Activated T-cell treated with anti-CD3 and anti-CD28 coated beads, Interleukin-2, amount 50 U/mL, for 24 hours (primary cell): ENCODE measurements at regions not wholly inside any gene's neighbourhood (a gene's known extent, or its start where the extent isn't known, plus 50 kb on each side); places are given as distances from the start of the nearest gene placed in this dataset.
"Not testable (repeated sequence)": the region's sequence is repeated elsewhere in the genome, so short reads cannot be mapped to it uniquely, and the experiment has no call there.

Experiments
- DNase-seq: peaks from one replicate; pipeline ENCODE4 v3.0.0-alpha.2; 2020
- H3K27ac Mint-ChIP-seq: 2 replicates; pipeline ENCODE4 v1.8.0; 2020; ENCODE audit warnings: mild to moderate bottlenecking, mixed read lengths
- H3K27me3 Mint-ChIP-seq: 2 replicates; pipeline ENCODE4 v1.8.0; 2020; ENCODE audit warnings: mixed read lengths
- H3K36me3 Mint-ChIP-seq: 2 replicates; pipeline ENCODE4 v1.8.0; 2020; ENCODE audit warnings: low read depth, mixed read lengths
- H3K4me1 Mint-ChIP-seq: 2 replicates; pipeline ENCODE4 v1.8.0; 2020; ENCODE audit warnings: low read depth, mixed read lengths
- H3K4me3 Mint-ChIP-seq: 2 replicates; pipeline ENCODE4 v1.8.0; 2020; ENCODE audit warnings: mild to moderate bottlenecking, moderate library complexity, mixed read lengths
- H3K9me3 Mint-ChIP-seq: 2 replicates; pipeline ENCODE4 v1.8.0; 2020; ENCODE audit warnings: mixed read lengths

DNA sequence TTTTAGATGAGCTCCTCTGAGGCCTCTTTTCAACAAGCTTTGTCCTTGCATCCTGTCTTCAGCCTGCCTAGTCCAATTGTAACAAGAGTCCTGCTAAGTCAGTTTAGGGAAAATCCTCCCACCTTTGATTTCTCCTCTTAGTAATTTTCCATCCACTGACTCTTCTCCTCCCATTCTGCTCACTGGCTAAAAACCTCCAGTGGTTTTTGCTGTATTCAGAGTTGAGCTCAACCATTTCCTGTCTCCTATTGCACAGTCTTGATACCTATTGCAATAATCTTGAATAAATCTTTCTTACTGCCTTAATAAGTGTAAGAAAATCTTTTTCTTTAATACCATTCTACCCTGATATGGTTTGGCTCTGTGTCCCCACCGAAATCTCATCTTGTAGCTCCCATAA lies 117.8 kb upstream of the ENPP6 start:
- no peak for DNase-seq
- Mint-ChIP-seq H3K27me3 (no peaks in the 10 kb centered on the region), H3K4me3 (no peak overlapping the region), H3K9me3 (peaks cover 18% of the 10 kb centered on the region), H3K36me3 (peaks cover 7% of the 10 kb centered on the region), H3K4me1 (peaks cover 17% of the 10 kb centered on the region), H3K27ac (peak overlapping the region; percentile 22)

DNA sequence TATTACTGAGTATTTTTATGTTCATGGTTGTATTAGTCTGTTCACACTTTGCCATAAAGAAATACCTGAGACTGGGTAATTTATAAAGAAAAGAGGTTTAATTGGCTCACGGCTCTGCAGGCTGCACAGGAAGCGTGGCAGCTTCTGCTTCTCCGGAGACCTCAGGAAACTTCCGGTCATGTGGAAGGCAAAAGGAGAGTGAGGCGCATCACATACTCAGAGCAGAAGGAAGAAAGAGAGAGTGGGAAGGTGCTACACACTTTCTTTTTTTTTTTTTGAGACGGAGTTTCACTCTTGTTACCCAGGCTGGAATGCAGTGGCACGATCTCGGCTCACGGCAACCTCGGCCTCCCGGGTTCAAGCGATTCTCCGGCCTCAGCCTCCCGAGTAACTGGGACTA lies 115.8 kb upstream of the ENPP6 start:
- not testable (repeated sequence) for H3K27me3 Mint-ChIP-seq, H3K27ac Mint-ChIP-seq, H3K36me3 Mint-ChIP-seq, DNase-seq, H3K4me3 Mint-ChIP-seq
- Mint-ChIP-seq H3K9me3 (peaks cover 13% of the 10 kb centered on the region), H3K4me1 (peaks cover 34% of the 10 kb centered on the region)

DNA sequence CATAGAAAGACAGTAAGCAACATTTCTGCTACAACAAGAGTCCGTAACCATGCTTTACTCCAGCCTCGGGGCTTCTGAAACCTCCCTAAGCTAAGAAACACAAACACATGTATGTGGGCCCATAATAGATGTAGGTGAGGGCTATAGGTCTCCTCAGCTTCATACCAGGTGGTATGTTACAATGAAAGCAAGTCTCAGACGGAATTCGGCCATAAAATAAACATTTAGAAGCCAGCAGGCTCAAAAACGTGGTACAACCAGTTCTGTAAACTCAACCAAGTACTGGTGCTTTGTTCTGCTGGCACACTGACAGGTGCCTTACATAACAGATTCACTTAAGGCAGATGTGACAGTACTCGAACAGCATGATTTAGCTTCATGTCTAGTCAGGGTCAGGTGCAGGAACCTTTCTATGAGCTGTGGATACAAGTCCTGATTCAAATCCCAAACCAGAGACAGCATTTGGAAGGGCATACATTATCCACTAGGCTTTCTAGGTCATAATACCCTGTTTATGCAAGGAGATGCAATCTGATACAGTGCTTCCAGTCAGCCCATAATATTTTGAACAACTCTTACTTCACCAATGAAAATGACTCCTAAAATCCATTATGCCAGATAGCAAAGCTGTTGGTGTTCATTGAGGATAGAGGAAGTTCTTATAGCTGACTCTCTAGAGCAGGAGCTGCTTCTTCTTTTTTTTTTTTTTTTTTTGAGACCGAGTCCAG lies 113.8 kb upstream of the ENPP6 start:
- H3K4me3 Mint-ChIP-seq, result no peak overlapping the region
- DNase-seq, result no peak
- no peaks in the 10 kb centered on the region for H3K36me3 Mint-ChIP-seq
- no peaks in the 10 kb centered on the region for H3K27me3 Mint-ChIP-seq
- H3K4me1 Mint-ChIP-seq, result peaks cover 43% of the 10 kb centered on the region
- H3K9me3 Mint-ChIP-seq, result peaks cover 5% of the 10 kb centered on the region
- H3K27ac Mint-ChIP-seq, result no peak overlapping the region

DNA sequence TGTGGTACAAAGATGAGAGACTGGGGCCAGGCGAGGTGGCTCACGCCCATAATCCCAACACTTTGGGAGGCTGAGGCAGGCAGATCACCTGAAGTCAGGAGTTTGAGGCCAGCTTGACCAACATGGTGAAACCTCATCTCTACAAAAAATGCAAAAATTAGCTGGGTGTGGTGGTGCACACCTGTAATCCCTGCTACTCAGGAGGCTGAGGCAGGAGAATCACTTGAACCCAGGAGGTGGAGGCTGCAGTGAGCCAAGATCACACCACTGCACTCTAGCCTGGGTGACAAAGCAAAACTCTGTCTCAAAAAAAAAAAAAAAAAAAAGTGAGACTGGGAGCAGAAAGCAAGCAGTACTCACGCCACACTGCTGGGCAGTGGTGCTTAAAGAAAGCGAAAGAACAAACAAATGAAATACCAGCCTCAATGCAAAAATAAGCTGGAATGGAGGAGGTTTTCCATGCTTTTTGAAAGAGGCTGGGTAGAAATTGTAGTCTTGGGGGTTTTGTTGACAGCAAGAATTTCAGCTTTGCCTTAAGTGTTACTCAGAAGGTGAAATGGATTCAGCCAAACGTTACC lies 112.9 kb upstream of the ENPP6 start:
- not testable (repeated sequence) for H3K27me3 Mint-ChIP-seq, H3K36me3 Mint-ChIP-seq, DNase-seq, H3K27ac Mint-ChIP-seq, H3K4me3 Mint-ChIP-seq, H3K9me3 Mint-ChIP-seq
- H3K4me1 Mint-ChIP-seq, result peaks cover 39% of the 10 kb centered on the region

DNA sequence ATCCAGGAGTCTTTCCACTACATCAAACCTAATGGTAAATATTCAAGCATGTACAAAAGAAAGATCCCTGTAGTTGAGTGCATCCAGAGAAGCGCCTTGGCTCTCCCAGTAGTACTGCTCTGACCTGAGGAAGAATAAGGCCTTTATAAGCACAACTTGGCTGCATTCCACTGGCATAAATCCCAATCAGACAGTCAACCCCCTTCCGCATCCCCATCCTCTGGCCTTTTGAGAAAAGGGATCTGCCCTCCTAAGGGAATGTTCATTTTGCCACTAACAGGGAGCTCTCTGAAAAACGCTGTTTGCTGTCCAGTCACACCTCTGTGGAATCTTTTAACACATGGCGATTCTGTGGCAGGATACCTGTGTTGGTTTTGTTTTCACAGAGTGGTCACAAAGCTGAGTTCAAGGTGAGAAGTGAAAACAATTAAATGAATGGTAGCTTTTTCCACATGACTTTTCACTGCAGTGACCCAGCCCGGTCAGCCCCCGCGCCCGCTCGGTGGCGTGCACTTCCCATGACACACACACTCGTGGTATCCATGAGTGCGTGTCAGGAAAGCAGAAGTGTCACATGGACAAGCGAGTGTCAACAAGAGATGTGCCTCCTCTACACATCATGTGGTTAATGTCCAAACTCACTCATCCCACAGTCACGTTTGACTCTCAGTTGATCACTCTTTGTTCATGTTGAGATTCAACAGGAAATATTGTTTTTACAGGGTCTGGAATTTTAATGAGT lies 112.2 kb upstream of the ENPP6 start:
- peaks cover 31% of the 10 kb centered on the region for H3K4me1 Mint-ChIP-seq
- H3K36me3 Mint-ChIP-seq, result no peaks in the 10 kb centered on the region
- no peak for DNase-seq
- no peaks in the 10 kb centered on the region for H3K27me3 Mint-ChIP-seq
- peak overlapping the region; percentile 5 for H3K27ac Mint-ChIP-seq
- H3K9me3 Mint-ChIP-seq, result peaks cover 2% of the 10 kb centered on the region
- H3K4me3 Mint-ChIP-seq, result no peak overlapping the region

DNA sequence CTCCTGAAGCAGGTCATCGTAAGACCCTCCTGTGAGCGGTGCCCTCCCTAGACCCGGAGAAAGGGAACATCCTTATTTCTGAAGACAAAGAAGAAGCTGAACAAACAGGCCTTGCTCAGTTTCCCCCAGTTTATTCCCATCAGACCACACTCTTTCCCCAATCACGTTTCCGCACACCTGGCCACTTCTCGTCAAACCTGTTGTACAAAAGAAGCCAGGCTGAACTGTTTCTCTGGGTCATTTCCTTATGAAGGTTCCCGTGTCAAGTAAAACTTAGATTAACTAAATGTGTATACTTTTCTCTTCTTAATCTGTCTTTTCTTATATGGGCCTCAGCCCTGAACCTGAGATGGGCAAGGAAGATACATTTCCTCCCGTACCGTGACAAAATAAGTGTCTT lies 111.6 kb upstream of the ENPP6 start:
- H3K4me3 Mint-ChIP-seq, result no peak overlapping the region
- H3K36me3 Mint-ChIP-seq, result no peaks in the 10 kb centered on the region
- H3K27ac Mint-ChIP-seq, result peak overlapping the region; percentile 5
- H3K27me3 Mint-ChIP-seq, result no peaks in the 10 kb centered on the region
- no peak for DNase-seq
- peaks cover 2% of the 10 kb centered on the region for H3K9me3 Mint-ChIP-seq
- H3K4me1 Mint-ChIP-seq, result peaks cover 30% of the 10 kb centered on the region

DNA sequence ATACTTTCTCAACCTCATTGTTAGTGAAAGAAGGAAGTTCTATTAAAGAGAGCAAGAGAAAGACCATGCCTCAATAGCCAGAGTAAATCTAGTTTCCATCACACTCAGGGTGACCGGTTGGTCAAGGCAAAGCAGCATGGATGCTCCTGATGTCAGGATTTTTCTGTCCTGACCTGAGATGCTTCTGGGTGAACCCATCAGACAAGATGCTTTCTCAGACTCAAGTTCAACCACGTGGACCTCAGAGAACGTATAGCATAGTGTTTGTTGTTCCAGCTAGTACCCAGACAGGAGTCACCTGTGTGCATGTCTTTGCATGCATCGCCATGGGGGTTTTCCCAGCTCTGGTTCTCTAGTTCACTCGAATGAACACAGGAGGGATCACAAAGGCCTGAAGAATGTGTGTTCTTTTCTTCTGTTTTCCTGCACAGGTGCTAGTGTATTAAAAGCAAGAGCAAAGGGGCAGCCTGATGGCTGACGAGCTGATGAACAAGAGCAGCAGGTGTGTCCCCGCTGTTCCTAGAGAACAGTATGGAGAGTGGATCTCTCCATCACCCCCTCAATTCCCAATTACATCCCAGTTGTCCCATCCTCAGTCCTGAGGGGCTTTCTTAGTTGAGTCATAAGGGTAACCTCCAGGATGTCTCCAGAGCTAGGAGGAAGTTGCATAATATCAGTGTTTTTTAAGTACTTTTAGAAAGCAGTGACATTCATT lies 110.5 kb upstream of the ENPP6 start:
- Mint-ChIP-seq H3K27ac (no peak overlapping the region), H3K9me3 (no peaks in the 10 kb centered on the region), H3K36me3 (no peaks in the 10 kb centered on the region), H3K27me3 (no peaks in the 10 kb centered on the region), H3K4me1 (peaks cover 27% of the 10 kb centered on the region), H3K4me3 (no peak overlapping the region)
- peak; percentile 40 for DNase-seq

DNA sequence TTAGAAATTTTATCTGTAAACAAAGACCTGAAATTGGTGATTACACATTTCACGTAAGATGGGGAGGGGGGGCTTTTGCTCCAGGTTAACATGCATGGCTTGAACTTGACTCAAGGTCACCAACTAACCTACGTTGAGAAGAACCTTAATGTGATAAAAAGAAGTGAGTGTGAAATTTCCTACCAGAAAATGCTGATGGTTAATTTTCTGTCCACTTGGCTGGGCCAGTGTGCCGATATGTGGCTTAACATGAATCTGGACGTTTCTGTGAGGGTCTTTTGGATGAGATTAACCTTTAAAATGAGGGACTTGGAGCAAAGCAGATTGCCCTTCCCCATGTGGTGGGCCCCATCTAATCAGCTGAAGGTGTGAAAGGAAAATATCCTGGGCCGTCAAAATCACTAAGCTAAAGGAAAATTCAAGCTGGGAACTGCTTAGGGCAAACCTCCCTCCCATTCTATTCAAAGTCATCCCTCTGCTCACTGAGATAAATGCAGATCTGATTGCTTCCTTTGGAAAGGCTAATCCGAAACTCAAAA lies 107.3 kb upstream of the ENPP6 start:
- Mint-ChIP-seq H3K27me3 (no peaks in the 10 kb centered on the region), H3K36me3 (no peaks in the 10 kb centered on the region), H3K9me3 (no peaks in the 10 kb centered on the region), H3K4me1 (peaks cover 37% of the 10 kb centered on the region), H3K27ac (no peak overlapping the region), H3K4me3 (no peak overlapping the region)
- no peak for DNase-seq

DNA sequence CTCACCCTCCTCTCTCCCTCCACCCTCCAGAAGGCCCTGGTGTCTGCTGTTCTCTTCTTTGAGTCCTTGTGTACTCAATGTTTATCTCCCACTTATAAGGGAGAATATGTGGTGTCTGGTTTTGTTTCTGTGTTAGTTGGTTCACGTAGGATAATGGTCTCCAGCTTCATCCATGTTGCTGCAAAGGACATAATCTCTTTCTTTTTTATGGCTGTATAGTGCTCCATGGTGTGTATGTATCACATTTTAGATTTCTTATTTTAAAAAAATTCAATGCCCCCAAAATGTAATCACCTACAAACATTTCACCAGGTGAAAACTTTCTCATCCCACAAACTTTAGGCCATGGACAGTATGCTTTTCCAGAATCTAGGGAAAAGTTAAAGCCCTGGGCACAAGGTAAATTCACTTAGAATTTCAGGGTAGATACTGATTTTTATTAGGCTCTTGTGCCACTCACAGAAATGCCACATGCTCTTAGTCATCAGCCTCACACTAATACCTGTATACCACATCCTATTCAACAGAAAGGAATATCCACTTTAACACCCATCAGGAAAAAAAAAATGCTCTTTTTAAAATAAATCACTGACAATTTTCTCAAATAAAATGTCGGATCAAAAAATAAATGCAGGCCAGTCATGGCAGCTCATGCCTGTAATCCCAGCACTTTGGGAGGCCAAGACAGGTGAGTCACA lies 104.8 kb upstream of the ENPP6 start:
- no peak for DNase-seq
- no peaks in the 10 kb centered on the region for H3K36me3 Mint-ChIP-seq
- peaks cover 37% of the 10 kb centered on the region for H3K4me1 Mint-ChIP-seq
- no peak overlapping the region for H3K27ac Mint-ChIP-seq
- no peak overlapping the region for H3K4me3 Mint-ChIP-seq
- no peaks in the 10 kb centered on the region for H3K27me3 Mint-ChIP-seq
- H3K9me3 Mint-ChIP-seq, result no peaks in the 10 kb centered on the region

DNA sequence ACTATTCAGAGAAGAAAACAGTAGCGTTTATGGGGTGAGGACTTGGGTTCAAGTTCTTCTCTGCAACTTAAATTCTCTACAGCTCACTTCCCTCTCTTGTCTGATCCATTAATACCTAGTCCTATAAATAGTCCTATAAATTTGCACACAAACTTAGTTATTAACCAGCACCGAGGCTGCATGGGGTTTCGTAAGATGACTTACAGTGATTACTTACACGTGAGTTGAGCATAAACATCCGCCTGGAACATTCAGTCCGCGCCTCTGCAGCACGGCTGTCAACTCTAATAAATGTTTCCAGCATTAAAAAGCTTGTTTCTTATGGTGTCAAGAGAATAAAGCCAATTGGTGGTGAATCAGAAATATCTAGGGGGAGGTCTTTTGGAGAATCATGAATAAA lies 103.0 kb upstream of the ENPP6 start:
- no peak overlapping the region for H3K27ac Mint-ChIP-seq
- H3K27me3 Mint-ChIP-seq, result no peaks in the 10 kb centered on the region
- H3K9me3 Mint-ChIP-seq, result no peaks in the 10 kb centered on the region
- peaks cover 48% of the 10 kb centered on the region for H3K4me1 Mint-ChIP-seq
- no peak overlapping the region for H3K4me3 Mint-ChIP-seq
- DNase-seq, result no peak
- H3K36me3 Mint-ChIP-seq, result no peaks in the 10 kb centered on the region

DNA sequence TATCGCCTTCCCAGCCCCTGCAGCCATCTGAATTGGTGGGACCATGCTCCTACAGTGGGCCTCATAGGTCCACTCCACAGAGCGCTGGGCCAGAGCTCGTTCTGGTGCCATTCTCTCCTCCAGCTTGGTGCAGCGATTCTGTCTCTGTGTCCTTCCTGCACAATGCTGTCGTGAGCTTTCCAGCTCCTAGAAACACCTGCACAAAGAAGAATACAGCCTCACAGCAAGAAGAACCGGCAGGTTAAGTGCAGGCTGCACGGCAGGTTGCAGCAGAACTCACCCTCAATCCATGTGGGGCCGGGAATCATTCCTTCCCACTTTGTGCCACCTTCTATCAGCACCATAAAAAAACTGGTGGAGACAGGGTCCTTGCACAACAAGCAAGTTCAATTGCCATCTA lies 101.2 kb upstream of the ENPP6 start:
- H3K27ac Mint-ChIP-seq, result peak overlapping the region; percentile 95
- peak; percentile 44 for DNase-seq
- H3K36me3 Mint-ChIP-seq, result no peaks in the 10 kb centered on the region
- H3K4me1 Mint-ChIP-seq, result peaks cover 59% of the 10 kb centered on the region
- H3K9me3 Mint-ChIP-seq, result no peaks in the 10 kb centered on the region
- no peaks in the 10 kb centered on the region for H3K27me3 Mint-ChIP-seq
- no peak overlapping the region for H3K4me3 Mint-ChIP-seq

DNA sequence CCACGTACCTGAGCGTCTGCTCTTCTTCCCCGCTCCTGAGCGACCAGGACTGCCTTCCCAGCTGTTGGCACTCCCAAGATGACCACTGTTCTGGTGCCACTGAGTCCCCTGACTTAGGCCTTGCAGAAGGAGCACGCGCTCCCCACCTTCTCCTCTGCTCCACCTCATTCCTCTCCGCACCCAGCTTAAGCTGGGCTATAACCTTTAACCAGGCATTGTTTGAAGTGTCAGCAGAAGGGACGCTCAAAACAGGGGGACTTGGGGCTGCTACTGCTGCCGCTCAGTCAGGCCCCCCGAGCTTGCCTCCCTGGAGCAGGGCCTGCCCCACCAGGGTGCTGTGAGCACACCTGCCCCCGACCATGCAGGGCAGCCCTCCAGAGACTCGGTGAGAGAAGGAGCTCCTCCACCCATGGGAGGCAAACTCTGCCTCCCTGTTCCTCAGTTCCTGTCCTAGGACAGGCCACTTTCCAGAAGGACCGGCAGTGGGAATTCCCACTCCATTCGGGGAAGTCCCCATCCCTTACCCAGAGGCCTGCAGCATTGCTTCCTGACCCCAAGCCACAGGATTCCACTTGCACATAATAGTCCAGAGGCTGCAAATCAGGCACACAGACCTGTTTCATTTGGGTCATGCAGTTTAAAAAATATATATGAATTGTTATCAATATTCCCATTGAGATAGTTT lies 99.7 kb upstream of the ENPP6 start:
- no peaks in the 10 kb centered on the region for H3K36me3 Mint-ChIP-seq
- H3K9me3 Mint-ChIP-seq, result no peaks in the 10 kb centered on the region
- peak overlapping the region; percentile 48 for H3K27ac Mint-ChIP-seq
- H3K27me3 Mint-ChIP-seq, result no peaks in the 10 kb centered on the region
- no peak overlapping the region for H3K4me3 Mint-ChIP-seq
- DNase-seq, result no peak
- peaks cover 70% of the 10 kb centered on the region for H3K4me1 Mint-ChIP-seq

DNA sequence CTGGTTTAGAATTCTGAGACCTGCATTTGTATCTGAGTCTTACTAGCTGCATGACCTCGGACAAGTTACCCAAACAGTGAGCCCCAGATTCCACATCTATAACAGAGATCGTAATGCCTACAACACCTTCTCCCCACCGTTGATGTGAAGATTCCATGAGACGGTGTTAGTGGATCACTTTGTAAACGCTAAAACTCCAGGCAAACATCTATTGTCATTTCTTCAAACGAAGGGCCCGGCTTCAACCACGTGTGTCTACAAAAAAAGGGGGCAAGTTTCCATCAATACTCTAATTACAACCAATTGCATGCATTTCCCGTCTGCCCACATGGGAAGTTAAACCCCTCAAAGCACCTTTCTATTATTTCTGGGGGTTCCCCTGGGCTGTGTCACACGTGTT lies 99.1 kb upstream of the ENPP6 start:
- Mint-ChIP-seq H3K27ac (no peak overlapping the region), H3K4me1 (peaks cover 73% of the 10 kb centered on the region)
- no peak for DNase-seq

More for the DNA sequence above, 99.1 kb upstream of the ENPP6 start:
- H3K36me3 Mint-ChIP-seq, result no peaks in the 10 kb centered on the region
- no peaks in the 10 kb centered on the region for H3K27me3 Mint-ChIP-seq
- no peaks in the 10 kb centered on the region for H3K9me3 Mint-ChIP-seq
- H3K4me3 Mint-ChIP-seq, result no peak overlapping the region
